ENCODE measurements at regions not wholly inside any gene's neighbourhood (a gene's known extent, or its start where the extent isn't known, plus 50 kb on each side); places are given as distances from the start of the nearest gene placed in this dataset.

DNA sequence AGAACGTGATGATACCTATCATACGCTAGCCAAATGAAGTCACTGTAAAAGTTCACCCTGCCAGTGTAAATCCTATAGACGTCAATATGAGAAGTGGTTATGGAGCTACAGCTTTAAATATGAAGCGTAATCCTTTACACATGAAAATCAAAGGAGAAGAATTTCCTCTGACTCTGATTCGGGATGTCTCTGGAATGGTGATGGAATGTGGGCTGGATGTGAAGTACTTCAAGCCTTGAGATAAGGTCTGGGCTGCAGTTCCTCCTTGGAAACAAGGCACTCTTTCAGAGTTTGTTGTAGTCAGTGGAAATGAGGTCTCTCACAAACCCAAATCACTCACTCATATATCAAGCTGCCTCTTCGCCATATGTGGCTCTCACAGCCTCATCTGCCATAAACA lies 53.1 kb upstream of the NAP1L1 start:
- H3K9me3 ChIP-seq (ENCODE audit: control insufficient read depth, low read depth, low read length): no peaks in the 10 kb centered on the region
- H3K4me3 ChIP-seq (ENCODE audit: control insufficient read depth in 2 of 3, extremely low read depth in 1 of 3, insufficient read depth in 2 of 3, low read depth in 1 of 3, low read length in 3 of 3): no peak overlapping the region
- no peaks in the 10 kb centered on the region for H3K36me3 ChIP-seq (ENCODE audit: control insufficient read depth in 2 of 2, extremely low read depth in 1 of 2, insufficient read depth in 2 of 2, low read length in 2 of 2)
- no peaks in the 10 kb centered on the region for H3K79me2 ChIP-seq (ENCODE audit: control insufficient read depth, insufficient read depth, low read length)
- H3K4me2 ChIP-seq (ENCODE audit: control insufficient read depth, extremely low read depth, insufficient read depth, low read depth, low read length): no peak overlapping the region
- H4K20me1 ChIP-seq (ENCODE audit: control insufficient read depth, extremely low read depth, insufficient read depth, low read length): no peaks in the 10 kb centered on the region
- no peak overlapping the region for H2AFZ ChIP-seq (ENCODE audit: control insufficient read depth, low read length)
- DNase-seq (ENCODE audit: low read depth, low spot score): no peak
- H3K9ac ChIP-seq (ENCODE audit: control insufficient read depth, extremely low read depth, insufficient read depth, low read length): no peak overlapping the region
- no peak overlapping the region for H3K27ac ChIP-seq (ENCODE audit: control insufficient read depth, insufficient read depth, low read length)
- FAIRE-seq: no peak
- dilution Hi-C loops (cut with MboI; ENCODE audit: extremely low pct_ligation_motif_present, low sequenced_read_pairs): no loop called here
- no peak for TF ChIP-seq CTCF (optimal IDR thresholded peaks at IDR 0.05 in 1 of 3, IDR thresholded peaks at IDR 0.05 in 1 of 3, conservative IDR thresholded peaks at IDR 0.05 in 1 of 3; ENCODE audit: extremely low read depth in 1 of 3, insufficient read depth in 2 of 3, low read length in 3 of 3)
- no peak for TF ChIP-seq EZH2 (IDR thresholded peaks at IDR 0.05; ENCODE audit: low read length)
- H3K4me1 ChIP-seq (ENCODE audit: control insufficient read depth, extremely low read depth, insufficient read depth, low read length): no peaks in the 10 kb centered on the region
- H3K27me3 ChIP-seq (ENCODE audit: control insufficient read depth, extremely low read depth, insufficient read depth, low read length): no peaks in the 10 kb centered on the region
- no peaks in the 10 kb centered on the region for H3K9me1 ChIP-seq (ENCODE audit: control insufficient read depth, extremely low read depth, insufficient read depth, low read length)

- Histone ChIP-seq H3K4me3 (ENCODE audit: control insufficient read depth in 2 of 3, extremely low read depth in 1 of 3, insufficient read depth in 2 of 3, low read depth in 1 of 3, low read length in 3 of 3) (no peak overlapping the region), H3K36me3 (ENCODE audit: control insufficient read depth in 2 of 2, extremely low read depth in 1 of 2, insufficient read depth in 2 of 2, low read length in 2 of 2) (no peaks in the 10 kb centered on the region), H3K79me2 (ENCODE audit: control insufficient read depth, insufficient read depth, low read length) (no peaks in the 10 kb centered on the region), H3K9me1 (ENCODE audit: control insufficient read depth, extremely low read depth, insufficient read depth, low read length) (no peaks in the 10 kb centered on the region), H3K9me3 (ENCODE audit: control insufficient read depth, low read depth, low read length) (no peaks in the 10 kb centered on the region), H3K27me3 (ENCODE audit: control insufficient read depth, extremely low read depth, insufficient read depth, low read length) (no peaks in the 10 kb centered on the region), H3K4me1 (ENCODE audit: control insufficient read depth, extremely low read depth, insufficient read depth, low read length) (no peaks in the 10 kb centered on the region), H3K27ac (ENCODE audit: control insufficient read depth, insufficient read depth, low read length) (no peak overlapping the region), H2AFZ (ENCODE audit: control insufficient read depth, low read length) (no peak overlapping the region), H4K20me1 (ENCODE audit: control insufficient read depth, extremely low read depth, insufficient read depth, low read length) (no peaks in the 10 kb centered on the region), H3K9ac (ENCODE audit: control insufficient read depth, extremely low read depth, insufficient read depth, low read length) (no peak overlapping the region), H3K4me2 (ENCODE audit: control insufficient read depth, extremely low read depth, insufficient read depth, low read depth, low read length) (no peak overlapping the region)
- TF ChIP-seq CTCF (optimal IDR thresholded peaks at IDR 0.05 in 1 of 3, IDR thresholded peaks at IDR 0.05 in 1 of 3, conservative IDR thresholded peaks at IDR 0.05 in 1 of 3; ENCODE audit: extremely low read depth in 1 of 3, insufficient read depth in 2 of 3, low read length in 3 of 3) (no peak), EZH2 (IDR thresholded peaks at IDR 0.05; ENCODE audit: low read length) (no peak)
- DNase-seq (ENCODE audit: low read depth, low spot score) (no peak), FAIRE-seq (no peak)
- dilution Hi-C loops (cut with MboI; ENCODE audit: extremely low pct_ligation_motif_present, low sequenced_read_pairs): no loop called here
Measured at GRCh38 chr12:76135456-76135855, 51.0 kb upstream of the NAP1L1 start.

Small RNAs in the stretch of these regions (small RNA-seq; reads per million reads assigned to genes)
- gene RNU6-1271P (ENCODE audit: insufficient read length in 3 of 3, low read depth in 3 of 3, low replicate concordance in 1 of 3): 0 reads per million in 3 experiments
